ENCODE measurements at regions not wholly inside any gene's neighbourhood (a gene's known extent, or its start where the extent isn't known, plus 50 kb on each side); places are given as distances from the start of the nearest gene placed in this dataset.

DNA sequence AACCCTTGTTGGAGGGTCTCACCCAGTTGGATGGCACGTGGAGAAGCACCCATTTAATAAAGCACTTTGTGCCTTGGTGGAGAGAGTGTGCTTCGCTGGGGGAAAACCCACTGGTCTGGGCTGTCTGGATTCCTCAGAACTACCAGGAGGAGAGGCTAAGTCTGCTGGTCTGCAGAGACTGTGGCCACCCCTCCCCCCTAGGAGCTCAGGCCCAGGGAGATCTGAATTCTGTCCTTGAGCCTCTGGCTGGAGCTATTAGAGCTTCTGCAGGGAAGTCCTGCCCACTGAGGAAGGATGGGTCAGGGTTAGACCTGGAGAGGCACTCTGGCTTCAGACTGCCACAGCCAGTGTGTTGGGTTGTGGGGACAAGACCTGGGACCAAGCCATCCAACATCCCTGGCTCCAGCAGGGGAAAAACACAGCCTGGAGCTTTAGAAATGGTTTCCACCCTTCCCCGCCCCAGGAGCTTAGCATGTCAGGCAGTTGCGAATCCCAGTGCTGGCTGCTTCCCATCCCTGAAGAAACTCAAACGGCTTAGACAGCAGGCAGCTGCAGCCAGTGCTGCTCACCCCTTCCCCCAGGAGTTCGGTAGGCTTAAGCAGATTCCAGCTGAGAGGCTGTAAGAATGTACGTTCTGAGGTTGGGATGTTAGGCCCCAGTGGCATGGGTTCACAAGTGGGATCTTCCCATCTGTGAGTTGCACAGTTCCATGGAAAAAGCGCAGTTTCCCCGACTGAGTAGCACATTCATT lies 288.3 kb downstream of the TGFB2 start:
- TF ChIP-seq, protein P1, sequence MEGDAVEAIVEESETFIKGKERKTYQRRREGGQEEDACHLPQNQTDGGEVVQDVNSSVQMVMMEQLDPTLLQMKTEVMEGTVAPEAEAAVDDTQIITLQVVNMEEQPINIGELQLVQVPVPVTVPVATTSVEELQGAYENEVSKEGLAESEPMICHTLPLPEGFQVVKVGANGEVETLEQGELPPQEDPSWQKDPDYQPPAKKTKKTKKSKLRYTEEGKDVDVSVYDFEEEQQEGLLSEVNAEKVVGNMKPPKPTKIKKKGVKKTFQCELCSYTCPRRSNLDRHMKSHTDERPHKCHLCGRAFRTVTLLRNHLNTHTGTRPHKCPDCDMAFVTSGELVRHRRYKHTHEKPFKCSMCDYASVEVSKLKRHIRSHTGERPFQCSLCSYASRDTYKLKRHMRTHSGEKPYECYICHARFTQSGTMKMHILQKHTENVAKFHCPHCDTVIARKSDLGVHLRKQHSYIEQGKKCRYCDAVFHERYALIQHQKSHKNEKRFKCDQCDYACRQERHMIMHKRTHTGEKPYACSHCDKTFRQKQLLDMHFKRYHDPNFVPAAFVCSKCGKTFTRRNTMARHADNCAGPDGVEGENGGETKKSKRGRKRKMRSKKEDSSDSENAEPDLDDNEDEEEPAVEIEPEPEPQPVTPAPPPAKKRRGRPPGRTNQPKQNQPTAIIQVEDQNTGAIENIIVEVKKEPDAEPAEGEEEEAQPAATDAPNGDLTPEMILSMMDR (conservative IDR thresholded peaks at IDR 0.05 in 1 of 2, IDR thresholded peaks at IDR 0.05 in 1 of 2; ENCODE audit: low read depth in 1 of 2, low read length in 2 of 2) = no peak
- TF ChIP-seq EZH2 (IDR thresholded peaks at IDR 0.05; ENCODE audit: low read length, missing control alignments) = no peak
